Astrocyte (in vitro differentiated cells and primary cell): ENCODE measurements at regions not wholly inside any gene's neighbourhood (a gene's known extent, or its start where the extent isn't known, plus 50 kb on each side); places are given as distances from the start of the nearest gene placed in this dataset.

Experiments used
- DNase-seq: peaks from one replicate; pipeline ENCODE4 v3.0.0-alpha.2; 2010; ENCODE audit warnings: low read depth
- FAIRE-seq: peaks from 2 replicates; lab custom pipeline; 2011; peaks lifted over from hg19 to GRCh38; lab: Jason Lieb, UNC
- H2AFZ ChIP-seq: 2 replicates; pipeline ENCODE4 v1.6.0; 2012; ENCODE audit warnings: low read depth, low read length, inconsistent platforms
- H3K27ac ChIP-seq: 2 replicates; pipeline ENCODE4 v1.5.1; 2011; ENCODE audit warnings: low read depth, low read length, inconsistent platforms
- H3K27me3 ChIP-seq: 2 replicates; pipeline ENCODE4 v1.6.0; 2011; ENCODE audit warnings: low read length, inconsistent platforms; ENCODE audit not compliant: insufficient read depth
- H3K36me3 ChIP-seq: 2 replicates; pipeline ENCODE4 v1.5.1; 2011; ENCODE audit warnings: low read length, inconsistent platforms; ENCODE audit not compliant: insufficient read depth
- H3K4me1 ChIP-seq: 2 replicates; pipeline ENCODE4 v1.5.1; 2011; ENCODE audit warnings: low read length, inconsistent platforms; ENCODE audit not compliant: insufficient read depth
- H3K4me2 ChIP-seq: 2 replicates; pipeline ENCODE4 v1.6.0; 2012; ENCODE audit warnings: low read length, inconsistent platforms
- H3K4me3 ChIP-seq: 2 replicates; pipeline ENCODE4 v1.5.1; 2011; ENCODE audit warnings: low read depth, mild to moderate bottlenecking, low read length, inconsistent platforms; ENCODE audit not compliant: insufficient read depth
- H3K79me2 ChIP-seq: 2 replicates; pipeline ENCODE4 v1.6.0; 2012; ENCODE audit warnings: mild to moderate bottlenecking, low read length, inconsistent platforms; ENCODE audit not compliant: insufficient read depth
- H3K9ac ChIP-seq: 2 replicates; pipeline ENCODE4 v1.6.0; 2012; ENCODE audit warnings: mild to moderate bottlenecking, low read length, inconsistent platforms
- H3K9me3 ChIP-seq: 2 replicates; pipeline ENCODE4 v1.5.1; 2012; ENCODE audit warnings: low read depth, mild to moderate bottlenecking, low read length, inconsistent platforms; ENCODE audit not compliant: insufficient read depth
- H4K20me1 ChIP-seq: 2 replicates; pipeline ENCODE4 v1.6.0; 2012; ENCODE audit warnings: low read length, inconsistent platforms; ENCODE audit not compliant: insufficient read depth
- H3K27ac Mint-ChIP-seq: one replicate; pipeline ENCODE4 v1.8.0; 2021; ENCODE audit warnings: mild to moderate bottlenecking, mixed read lengths; ENCODE audit not compliant: unreplicated experiment
- H3K27me3 Mint-ChIP-seq: one replicate; pipeline ENCODE4 v1.8.0; 2021; ENCODE audit warnings: low read depth, mixed read lengths; ENCODE audit not compliant: unreplicated experiment
- H3K36me3 Mint-ChIP-seq: one replicate; pipeline ENCODE4 v1.8.0; 2021; ENCODE audit warnings: low read depth, mixed read lengths; ENCODE audit not compliant: unreplicated experiment
- H3K4me1 Mint-ChIP-seq: one replicate; pipeline ENCODE4 v1.8.0; 2021; ENCODE audit warnings: low read depth, mixed read lengths; ENCODE audit not compliant: unreplicated experiment
- H3K4me3 Mint-ChIP-seq: one replicate; pipeline ENCODE4 v1.8.0; 2021; ENCODE audit warnings: mild to moderate bottlenecking, moderate library complexity, mixed read lengths; ENCODE audit not compliant: unreplicated experiment
- H3K9me3 Mint-ChIP-seq: one replicate; pipeline ENCODE4 v1.8.0; 2021; ENCODE audit warnings: mild to moderate bottlenecking, mixed read lengths; ENCODE audit not compliant: unreplicated experiment
- EZH2 ChIP-seq: IDR thresholded peaks from 2 replicates; pipeline ENCODE4 v1.6.1; 2012; ENCODE audit warnings: mild to moderate bottlenecking, low read length, inconsistent platforms; ENCODE audit not compliant: insufficient read depth
- TF ChIP-seq, protein P1 (sequence below): IDR thresholded peaks from 2 replicates; pipeline ENCODE4 v1.5.1; 2011; ENCODE audit warnings: low read depth, mild to moderate bottlenecking, inconsistent platforms, low read length, moderate library complexity; ENCODE audit not compliant: insufficient read depth

GRCh38 chr10:120372917-120373316 lies 84.1 kb upstream of the PLPP4 start:
- H3K27me3 ChIP-seq = no peaks in the 10 kb centered on the region
- DNase-seq = no peak
- H3K27ac ChIP-seq = no peak overlapping the region
- H3K27ac Mint-ChIP-seq = no peak overlapping the region
- H3K4me3 Mint-ChIP-seq = no peak overlapping the region
- no peaks in the 10 kb centered on the region for H3K4me1 ChIP-seq
- no peaks in the 10 kb centered on the region for H3K36me3 Mint-ChIP-seq
- H3K4me3 ChIP-seq = no peak overlapping the region
- no peak overlapping the region for H3K9ac ChIP-seq
- no peak overlapping the region for H2AFZ ChIP-seq
- peaks cover 18% of the 10 kb centered on the region for H3K4me1 Mint-ChIP-seq
- TF ChIP-seq EZH2 = no peak
- TF ChIP-seq, protein P1, sequence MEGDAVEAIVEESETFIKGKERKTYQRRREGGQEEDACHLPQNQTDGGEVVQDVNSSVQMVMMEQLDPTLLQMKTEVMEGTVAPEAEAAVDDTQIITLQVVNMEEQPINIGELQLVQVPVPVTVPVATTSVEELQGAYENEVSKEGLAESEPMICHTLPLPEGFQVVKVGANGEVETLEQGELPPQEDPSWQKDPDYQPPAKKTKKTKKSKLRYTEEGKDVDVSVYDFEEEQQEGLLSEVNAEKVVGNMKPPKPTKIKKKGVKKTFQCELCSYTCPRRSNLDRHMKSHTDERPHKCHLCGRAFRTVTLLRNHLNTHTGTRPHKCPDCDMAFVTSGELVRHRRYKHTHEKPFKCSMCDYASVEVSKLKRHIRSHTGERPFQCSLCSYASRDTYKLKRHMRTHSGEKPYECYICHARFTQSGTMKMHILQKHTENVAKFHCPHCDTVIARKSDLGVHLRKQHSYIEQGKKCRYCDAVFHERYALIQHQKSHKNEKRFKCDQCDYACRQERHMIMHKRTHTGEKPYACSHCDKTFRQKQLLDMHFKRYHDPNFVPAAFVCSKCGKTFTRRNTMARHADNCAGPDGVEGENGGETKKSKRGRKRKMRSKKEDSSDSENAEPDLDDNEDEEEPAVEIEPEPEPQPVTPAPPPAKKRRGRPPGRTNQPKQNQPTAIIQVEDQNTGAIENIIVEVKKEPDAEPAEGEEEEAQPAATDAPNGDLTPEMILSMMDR = no peak
- no peak overlapping the region for H3K4me2 ChIP-seq
- H3K9me3 Mint-ChIP-seq = peaks cover 8% of the 10 kb centered on the region
- H3K9me3 ChIP-seq = no peaks in the 10 kb centered on the region
- no peaks in the 10 kb centered on the region for H3K36me3 ChIP-seq
- H4K20me1 ChIP-seq = no peaks in the 10 kb centered on the region
- H3K79me2 ChIP-seq = no peaks in the 10 kb centered on the region
- H3K27me3 Mint-ChIP-seq = no peaks in the 10 kb centered on the region
- no peak for FAIRE-seq

DNA sequence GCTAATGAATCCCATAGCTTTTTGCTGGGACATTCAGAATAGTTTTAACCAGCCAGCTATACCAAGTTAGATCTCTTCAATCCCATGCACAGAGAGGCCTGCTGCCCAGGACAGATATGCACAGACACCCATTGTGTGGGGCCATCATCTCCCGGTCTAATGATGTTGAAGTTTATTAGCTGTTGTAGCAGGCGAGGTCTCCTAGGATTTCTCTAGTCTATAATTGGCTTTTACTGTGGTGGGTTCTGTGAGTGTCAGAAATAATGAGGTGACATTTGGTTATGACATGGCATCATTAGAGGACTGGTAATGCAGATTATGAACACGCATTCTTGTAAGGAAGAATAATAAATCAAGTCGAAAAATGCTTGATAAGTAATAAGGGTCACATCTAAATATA lies 81.4 kb upstream of the PLPP4 start:
- H3K9ac ChIP-seq = no peak overlapping the region
- DNase-seq (no peak), FAIRE-seq (no peak)
- no peaks in the 10 kb centered on the region for H3K36me3 ChIP-seq
- H3K4me2 ChIP-seq = no peak overlapping the region
- H3K27me3 ChIP-seq = no peaks in the 10 kb centered on the region
- no peaks in the 10 kb centered on the region for H3K27me3 Mint-ChIP-seq
- H3K4me1 Mint-ChIP-seq = peaks cover 18% of the 10 kb centered on the region
- H3K36me3 Mint-ChIP-seq = no peaks in the 10 kb centered on the region
- no peak overlapping the region for H3K4me3 ChIP-seq
- H3K4me1 ChIP-seq = no peaks in the 10 kb centered on the region
- H3K79me2 ChIP-seq = no peaks in the 10 kb centered on the region
- no peaks in the 10 kb centered on the region for H3K9me3 ChIP-seq
- no peaks in the 10 kb centered on the region for H4K20me1 ChIP-seq
- H3K27ac Mint-ChIP-seq = no peak overlapping the region
- TF ChIP-seq, protein P1 = no peak
- no peak for TF ChIP-seq EZH2
- no peak overlapping the region for H3K4me3 Mint-ChIP-seq
- no peak overlapping the region for H3K27ac ChIP-seq
- H2AFZ ChIP-seq = no peak overlapping the region
- H3K9me3 Mint-ChIP-seq = peaks cover 6% of the 10 kb centered on the region

GRCh38 chr10:120381931-120382330 lies 75.1 kb upstream of the PLPP4 start:
- no peak for FAIRE-seq
- H3K27ac Mint-ChIP-seq = peak overlapping the region; percentile 5
- peaks cover 3% of the 10 kb centered on the region for H3K9me3 Mint-ChIP-seq
- H3K4me1 Mint-ChIP-seq = peaks cover 22% of the 10 kb centered on the region
- DNase-seq = peak; percentile 53
- no peak overlapping the region for H3K4me2 ChIP-seq
- H3K27me3 ChIP-seq = no peaks in the 10 kb centered on the region
- H3K36me3 Mint-ChIP-seq = no peaks in the 10 kb centered on the region
- H3K36me3 ChIP-seq = no peaks in the 10 kb centered on the region
- no peak overlapping the region for H3K27ac ChIP-seq
- H3K27me3 Mint-ChIP-seq = no peaks in the 10 kb centered on the region
- H3K4me1 ChIP-seq = peaks cover 6% of the 10 kb centered on the region
- H3K4me3 ChIP-seq = no peak overlapping the region
- H3K9me3 ChIP-seq = no peaks in the 10 kb centered on the region
- no peak overlapping the region for H2AFZ ChIP-seq
- H3K4me3 Mint-ChIP-seq = no peak overlapping the region
- TF ChIP-seq, protein P1 = no peak
- TF ChIP-seq EZH2 = no peak
- no peaks in the 10 kb centered on the region for H4K20me1 ChIP-seq
- no peak overlapping the region for H3K9ac ChIP-seq
- H3K79me2 ChIP-seq = no peaks in the 10 kb centered on the region
